ENCODE measurements at regions not wholly inside any gene's neighbourhood (a gene's known extent, or its start where the extent isn't known, plus 50 kb on each side); places are given as distances from the start of the nearest gene placed in this dataset.

DNA sequence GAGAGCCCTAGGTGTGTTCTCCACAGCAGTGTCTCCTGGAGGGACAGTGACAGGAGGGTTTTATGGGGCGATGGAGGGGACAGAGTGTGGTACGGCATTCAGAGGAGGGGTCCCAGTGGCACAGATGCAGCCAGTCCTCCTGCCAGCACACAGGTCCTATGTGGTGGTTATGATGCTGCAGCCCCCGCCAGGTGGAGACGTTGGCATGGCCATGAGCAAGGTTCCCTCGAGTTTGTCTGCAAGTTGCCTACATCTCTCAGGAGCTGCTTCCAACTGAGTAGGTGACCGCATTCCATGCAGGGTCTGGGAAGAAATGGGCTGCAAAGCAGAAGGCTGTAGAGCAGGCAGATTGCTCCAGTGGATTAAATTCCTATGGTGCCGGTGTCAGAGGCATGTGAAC lies 646.0 kb downstream of the TBC1D22A start:
- H3K4me3 ChIP-seq (ENCODE audit: low read length, poor library complexity, severe bottlenecking): no peak overlapping the region
- no peak overlapping the region for H3K9ac ChIP-seq (ENCODE audit: low read depth, low read length, poor library complexity, severe bottlenecking)
- H3K9me2 ChIP-seq (replicated peaks; ENCODE audit: low read depth, low read length): no peaks in the 10 kb centered on the region
- H3K9me3 ChIP-seq (ENCODE audit: insufficient read depth, low read depth, low read length): peaks cover 3% of the 10 kb centered on the region; the same call in 1 of the 2 replicates
- H2AFZ ChIP-seq (ENCODE audit: low read length): no peak overlapping the region
- H3K27me3 ChIP-seq (ENCODE audit: insufficient read depth, low read length, poor library complexity, severe bottlenecking): no peaks in the 10 kb centered on the region
- H3K4me1 ChIP-seq (ENCODE audit: insufficient read depth, low read length, poor library complexity, severe bottlenecking): no peaks in the 10 kb centered on the region
- no peaks in the 10 kb centered on the region for H4K20me1 ChIP-seq (ENCODE audit: insufficient read depth, low read length, poor library complexity, severe bottlenecking)
- TF ChIP-seq EZH2phosphoT487 (IDR thresholded peaks at IDR 0.05; ENCODE audit: borderline replicate concordance): no peak
- TF ChIP-seq, protein P1, sequence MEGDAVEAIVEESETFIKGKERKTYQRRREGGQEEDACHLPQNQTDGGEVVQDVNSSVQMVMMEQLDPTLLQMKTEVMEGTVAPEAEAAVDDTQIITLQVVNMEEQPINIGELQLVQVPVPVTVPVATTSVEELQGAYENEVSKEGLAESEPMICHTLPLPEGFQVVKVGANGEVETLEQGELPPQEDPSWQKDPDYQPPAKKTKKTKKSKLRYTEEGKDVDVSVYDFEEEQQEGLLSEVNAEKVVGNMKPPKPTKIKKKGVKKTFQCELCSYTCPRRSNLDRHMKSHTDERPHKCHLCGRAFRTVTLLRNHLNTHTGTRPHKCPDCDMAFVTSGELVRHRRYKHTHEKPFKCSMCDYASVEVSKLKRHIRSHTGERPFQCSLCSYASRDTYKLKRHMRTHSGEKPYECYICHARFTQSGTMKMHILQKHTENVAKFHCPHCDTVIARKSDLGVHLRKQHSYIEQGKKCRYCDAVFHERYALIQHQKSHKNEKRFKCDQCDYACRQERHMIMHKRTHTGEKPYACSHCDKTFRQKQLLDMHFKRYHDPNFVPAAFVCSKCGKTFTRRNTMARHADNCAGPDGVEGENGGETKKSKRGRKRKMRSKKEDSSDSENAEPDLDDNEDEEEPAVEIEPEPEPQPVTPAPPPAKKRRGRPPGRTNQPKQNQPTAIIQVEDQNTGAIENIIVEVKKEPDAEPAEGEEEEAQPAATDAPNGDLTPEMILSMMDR (conservative IDR thresholded peaks at IDR 0.05; ENCODE audit: low read length): no peak
- H3K79me2 ChIP-seq (ENCODE audit: insufficient read depth, low read length): no peaks in the 10 kb centered on the region
- no peak overlapping the region for H3K4me2 ChIP-seq (ENCODE audit: low read depth, low read length, poor library complexity, severe bottlenecking)
- H3F3A ChIP-seq (ENCODE audit: low read depth): no peaks in the 10 kb centered on the region
- H3K36me3 ChIP-seq (ENCODE audit: insufficient read depth, low read length): no peaks in the 10 kb centered on the region

DNA sequence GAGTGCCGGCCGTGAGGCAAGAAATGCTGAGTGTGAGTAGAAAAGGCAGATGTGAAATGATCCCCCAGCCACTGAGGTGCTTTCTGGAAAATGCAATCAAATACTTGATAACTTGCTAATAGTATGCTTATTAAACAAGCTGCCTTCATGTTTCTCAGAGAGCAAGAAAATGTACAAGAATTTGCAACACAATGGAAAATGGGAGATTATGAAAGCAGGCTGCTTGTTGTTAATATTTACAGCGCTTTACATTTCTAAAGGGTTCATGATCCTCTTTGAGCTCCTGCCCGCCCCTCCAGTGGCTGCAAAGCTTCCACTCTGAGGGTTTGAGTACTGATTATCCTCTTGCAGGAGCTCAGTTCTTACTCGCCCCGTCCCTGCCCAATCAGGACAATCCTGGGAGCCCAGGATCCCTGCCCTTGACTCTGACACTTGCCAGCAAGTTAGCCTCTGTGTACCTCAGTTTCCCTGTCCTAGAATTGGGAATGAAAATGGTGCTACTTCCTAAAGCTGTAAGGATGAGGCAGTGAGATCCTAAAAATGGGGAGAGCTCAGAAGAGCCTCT lies 645.1 kb downstream of the TBC1D22A start:
- H3K4me3 ChIP-seq (ENCODE audit: low read length, poor library complexity, severe bottlenecking): no peak overlapping the region
- H3K4me1 ChIP-seq (ENCODE audit: insufficient read depth, low read length, poor library complexity, severe bottlenecking): no peaks in the 10 kb centered on the region
- H3F3A ChIP-seq (ENCODE audit: low read depth): no peaks in the 10 kb centered on the region
- no peaks in the 10 kb centered on the region for H3K27me3 ChIP-seq (ENCODE audit: insufficient read depth, low read length, poor library complexity, severe bottlenecking)
- H3K9ac ChIP-seq (ENCODE audit: low read depth, low read length, poor library complexity, severe bottlenecking): no peak overlapping the region
- H3K4me2 ChIP-seq (ENCODE audit: low read depth, low read length, poor library complexity, severe bottlenecking): no peak overlapping the region
- no peak for TF ChIP-seq EZH2phosphoT487 (IDR thresholded peaks at IDR 0.05; ENCODE audit: borderline replicate concordance)
- TF ChIP-seq, protein P1 (conservative IDR thresholded peaks at IDR 0.05; ENCODE audit: low read length): no peak
- H3K9me3 ChIP-seq (ENCODE audit: insufficient read depth, low read depth, low read length): peaks cover 3% of the 10 kb centered on the region; the same call in 1 of the 2 replicates
- no peak overlapping the region for H2AFZ ChIP-seq (ENCODE audit: low read length)
- no peaks in the 10 kb centered on the region for H3K36me3 ChIP-seq (ENCODE audit: insufficient read depth, low read length)
- no peaks in the 10 kb centered on the region for H3K9me2 ChIP-seq (replicated peaks; ENCODE audit: low read depth, low read length)
- H4K20me1 ChIP-seq (ENCODE audit: insufficient read depth, low read length, poor library complexity, severe bottlenecking): no peaks in the 10 kb centered on the region
- no peaks in the 10 kb centered on the region for H3K79me2 ChIP-seq (ENCODE audit: insufficient read depth, low read length)

DNA sequence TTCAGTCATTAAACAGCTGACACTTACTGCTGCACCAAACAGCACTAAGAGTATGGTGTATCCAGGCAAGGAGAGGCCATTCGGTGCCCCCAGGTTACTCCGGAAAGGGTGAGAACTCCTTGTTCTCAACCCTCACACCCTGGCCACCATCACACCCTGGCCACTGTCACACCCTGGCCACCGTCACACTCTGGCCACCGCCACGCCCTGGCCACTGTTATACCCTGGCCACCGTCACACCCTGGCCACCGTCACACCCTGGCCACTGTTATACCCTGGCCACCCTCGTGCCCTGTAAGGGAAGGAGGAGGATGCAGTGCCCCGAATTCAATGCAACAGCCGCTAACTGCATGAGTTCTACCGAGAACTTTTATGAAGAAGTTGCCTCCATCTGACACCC lies 644.4 kb downstream of the TBC1D22A start:
- Histone ChIP-seq H3K36me3 (ENCODE audit: insufficient read depth, low read length) (no peaks in the 10 kb centered on the region), H3K4me3 (ENCODE audit: low read length, poor library complexity, severe bottlenecking) (no peak overlapping the region)

More for the DNA sequence above, 644.4 kb downstream of the TBC1D22A start:
- Histone ChIP-seq H4K20me1 (ENCODE audit: insufficient read depth, low read length, poor library complexity, severe bottlenecking) (no peaks in the 10 kb centered on the region), H3K79me2 (ENCODE audit: insufficient read depth, low read length) (no peaks in the 10 kb centered on the region), H3F3A (ENCODE audit: low read depth) (no peaks in the 10 kb centered on the region), H3K9me3 (ENCODE audit: insufficient read depth, low read depth, low read length) (peaks cover 3% of the 10 kb centered on the region; the same call in 1 of the 2 replicates), H3K27me3 (ENCODE audit: insufficient read depth, low read length, poor library complexity, severe bottlenecking) (no peaks in the 10 kb centered on the region), H3K9ac (ENCODE audit: low read depth, low read length, poor library complexity, severe bottlenecking) (no peak overlapping the region), H3K4me1 (ENCODE audit: insufficient read depth, low read length, poor library complexity, severe bottlenecking) (no peaks in the 10 kb centered on the region), H2AFZ (ENCODE audit: low read length) (no peak overlapping the region), H3K4me2 (ENCODE audit: low read depth, low read length, poor library complexity, severe bottlenecking) (no peak overlapping the region), H3K9me2 (replicated peaks; ENCODE audit: low read depth, low read length) (no peaks in the 10 kb centered on the region)
- no peak for TF ChIP-seq EZH2phosphoT487 (IDR thresholded peaks at IDR 0.05; ENCODE audit: borderline replicate concordance)
- TF ChIP-seq, protein P1 (conservative IDR thresholded peaks at IDR 0.05; ENCODE audit: low read length): no peak
